GM12891 (cell line): ENCODE measurements at regions not wholly inside any gene's neighbourhood (a gene's known extent, or its start where the extent isn't known, plus 50 kb on each side); places are given as distances from the start of the nearest gene placed in this dataset.

ENCODE experiments used
- PAX5 ChIP-seq: IDR thresholded peaks from 2 replicates; pipeline ENCODE4 v1.6.1; 2011; ENCODE audit warnings: low read length, moderate library complexity, mild to moderate bottlenecking; ENCODE audit not compliant: insufficient read depth, severe bottlenecking
- POLR2A ChIP-seq: IDR thresholded peaks from 2 replicates; pipeline ENCODE4 v1.6.1; 2011; ENCODE audit warnings: low read depth, low read length, control low read depth
- POLR2AphosphoS5 ChIP-seq: IDR thresholded peaks from 2 replicates; pipeline ENCODE4 v1.6.1; 2011; ENCODE audit warnings: low read depth, low read length, control low read depth
- SPI1 ChIP-seq: IDR thresholded peaks from 2 replicates; pipeline ENCODE4 v1.6.1; 2011; ENCODE audit warnings: low read depth, low read length, control low read depth
- TAF1 ChIP-seq: IDR thresholded peaks from 2 replicates; pipeline ENCODE4 v1.6.1; 2011; ENCODE audit warnings: low read depth, low read length, control low read depth

GRCh38 chr5:165874851-165875250 lies 2369.4 kb downstream of the MAT2B start:
- no peak for TF ChIP-seq POLR2A
- TF ChIP-seq POLR2AphosphoS5: no peak
- no peak for TF ChIP-seq TAF1
- TF ChIP-seq PAX5: no peak
- TF ChIP-seq SPI1: no peak
